WTC11 (cell line): ENCODE measurements at regions not wholly inside any gene's neighbourhood (a gene's known extent, or its start where the extent isn't known, plus 50 kb on each side); places are given as distances from the start of the nearest gene placed in this dataset.

Experiments used
- ATAC-seq: fragments of 200-7000 bp; cut with Tn5 transposase; 2 replicates; pipeline ENCODE4 v1.10.0; 2021; ENCODE audit warnings: mild to moderate bottlenecking, moderate library complexity
- CTCF ChIA-PET: fragments of 300-600 bp; sonication (Branson Sonifier 250); formaldehyde crosslinking; loops from one replicate; lab custom pipeline; 2021; ENCODE audit warnings: antibody characterized with exemption; lab: Charles Lee
- POLR2A ChIA-PET: fragments of 350-600 bp; sonication (Branson Sonifier 250); formaldehyde crosslinking; loops from one replicate; lab custom pipeline; 2021; ENCODE audit warnings: antibody characterized with exemption; lab: Charles Lee
- DNase-seq: peaks from one replicate; pipeline ENCODE4 v3.0.0; 2021; ENCODE audit warnings: low spot score
- H3K27ac Mint-ChIP-seq: 2 replicates; pipeline ENCODE4 v1.8.0; 2021; ENCODE audit warnings: mixed read lengths
- H3K27me3 Mint-ChIP-seq: 2 replicates; pipeline ENCODE4 v1.8.0; 2021; ENCODE audit warnings: low read depth, mild to moderate bottlenecking, moderate library complexity, mixed read lengths
- H3K36me3 Mint-ChIP-seq: 2 replicates; pipeline ENCODE4 v1.8.0; 2021; ENCODE audit warnings: mixed read lengths
- H3K4me1 Mint-ChIP-seq: 2 replicates; pipeline ENCODE4 v1.8.0; 2022; ENCODE audit warnings: mixed read lengths
- H3K4me3 Mint-ChIP-seq: 2 replicates; pipeline ENCODE4 v1.8.0; 2021; ENCODE audit warnings: mild to moderate bottlenecking, moderate library complexity, mixed read lengths
- H3K9me3 Mint-ChIP-seq: 2 replicates; pipeline ENCODE4 v1.8.0; 2021; ENCODE audit warnings: mixed read lengths
- E2F5 ChIP-seq: sonication (generic); formaldehyde crosslinking; IDR thresholded peaks from 2 replicates; pipeline ENCODE4 v1.8.1; 2022; ENCODE audit warnings: mild to moderate bottlenecking, moderate library complexity, missing genetic modification reagents
- GABPB1 ChIP-seq: sonication (generic); formaldehyde crosslinking; IDR thresholded peaks from 2 replicates; pipeline ENCODE4 v1.8.1; 2023; ENCODE audit warnings: mild to moderate bottlenecking, missing genetic modification reagents
- JAZF1 ChIP-seq: fragments of 250-450 bp; sonication (Bioruptor Pico); IDR thresholded peaks from 2 replicates; pipeline ENCODE4 v1.9.0; 2021; ENCODE audit warnings: moderate library complexity, mild to moderate bottlenecking, inconsistent platforms
- NFE2L1 ChIP-seq: sonication (generic); formaldehyde crosslinking; IDR thresholded peaks from 2 replicates; pipeline ENCODE4 v1.8.1; 2023; ENCODE audit warnings: missing genetic modification reagents
- PRDM15 ChIP-seq: sonication (generic); formaldehyde crosslinking; IDR thresholded peaks from 2 replicates; pipeline ENCODE4 v1.8.0; 2022; ENCODE audit warnings: missing genetic modification reagents
- SMAD4 ChIP-seq: sonication (generic); formaldehyde crosslinking; IDR thresholded peaks from 2 replicates; pipeline ENCODE4 v1.8.0; 2022; ENCODE audit warnings: mild to moderate bottlenecking, missing genetic modification reagents
- SP1 ChIP-seq: sonication (generic); formaldehyde crosslinking; conservative IDR thresholded peaks from 2 replicates; pipeline ENCODE4 v1.8.1; 2022; ENCODE audit warnings: missing genetic modification reagents
- USF1 ChIP-seq: sonication (generic); formaldehyde crosslinking; IDR thresholded peaks from 2 replicates; pipeline ENCODE4 v1.8.0; 2022; ENCODE audit warnings: mild to moderate bottlenecking, missing genetic modification reagents
- ZNF219 ChIP-seq: sonication (generic); formaldehyde crosslinking; IDR thresholded peaks from 2 replicates; pipeline ENCODE4 v1.8.0; 2023; ENCODE audit warnings: missing genetic modification reagents, mild to moderate bottlenecking, borderline replicate concordance
- ZNF232 ChIP-seq: sonication (generic); formaldehyde crosslinking; IDR thresholded peaks from 2 replicates; pipeline ENCODE4 v1.8.0; 2022; ENCODE audit warnings: mild to moderate bottlenecking, missing genetic modification reagents
- ZNF317 ChIP-seq: sonication (generic); formaldehyde crosslinking; IDR thresholded peaks from 2 replicates; pipeline ENCODE4 v1.8.1; 2023; ENCODE audit warnings: low read depth, mild to moderate bottlenecking, moderate library complexity, missing genetic modification reagents, borderline replicate concordance
- ZNF416 ChIP-seq: fragments of 250-450 bp; sonication (Bioruptor Pico); IDR thresholded peaks from 2 replicates; pipeline ENCODE4 v1.9.0; 2021; ENCODE audit warnings: mild to moderate bottlenecking, inconsistent platforms
- TF ChIP-seq, protein P1 (sequence below): sonication (generic); formaldehyde crosslinking; IDR thresholded peaks from 2 replicates; pipeline ENCODE4 v1.8.0; 2022; ENCODE audit warnings: mild to moderate bottlenecking, missing genetic modification reagents
- TF ChIP-seq, protein P2 (sequence below): fragments of 250-450 bp; sonication (Bioruptor Pico); IDR thresholded peaks from 2 replicates; pipeline ENCODE4 v1.9.0; 2021; ENCODE audit warnings: mild to moderate bottlenecking
- TF ChIP-seq, protein P3 (sequence below): sonication (generic); formaldehyde crosslinking; IDR thresholded peaks from 2 replicates; pipeline ENCODE4 v1.8.1; 2023; ENCODE audit warnings: mild to moderate bottlenecking, missing genetic modification reagents, borderline replicate concordance

- peak; percentile 27 for DNase-seq
- H3K9me3 Mint-ChIP-seq, result peaks cover 4% of the 10 kb centered on the region; the same call in 1 of the 2 replicates
- no peaks in the 10 kb centered on the region for H3K36me3 Mint-ChIP-seq
- H3K27me3 Mint-ChIP-seq, result peaks cover 15% of the 10 kb centered on the region
- H3K27ac Mint-ChIP-seq, result no peak overlapping the region; the same call in 1 of the 2 replicates
- peak; percentile 86 for ATAC-seq
- CTCF ChIA-PET, result interaction anchor here (0.9 kb wide), 1 partner anchor 238 kb away, joined by 4 read pairs; no protein-coding TSS in a partner anchor
- TF ChIP-seq SMAD4 (CRISPR knock-in tag) (no peak), PRDM15 (CRISPR knock-in tag) (no peak), SP1 (CRISPR knock-in tag) (0 out of 2 replicates have a peak, but pooled peaks have one; percentile 27), NFE2L1 (peak; percentile 99)
- TF ChIP-seq, protein P1, sequence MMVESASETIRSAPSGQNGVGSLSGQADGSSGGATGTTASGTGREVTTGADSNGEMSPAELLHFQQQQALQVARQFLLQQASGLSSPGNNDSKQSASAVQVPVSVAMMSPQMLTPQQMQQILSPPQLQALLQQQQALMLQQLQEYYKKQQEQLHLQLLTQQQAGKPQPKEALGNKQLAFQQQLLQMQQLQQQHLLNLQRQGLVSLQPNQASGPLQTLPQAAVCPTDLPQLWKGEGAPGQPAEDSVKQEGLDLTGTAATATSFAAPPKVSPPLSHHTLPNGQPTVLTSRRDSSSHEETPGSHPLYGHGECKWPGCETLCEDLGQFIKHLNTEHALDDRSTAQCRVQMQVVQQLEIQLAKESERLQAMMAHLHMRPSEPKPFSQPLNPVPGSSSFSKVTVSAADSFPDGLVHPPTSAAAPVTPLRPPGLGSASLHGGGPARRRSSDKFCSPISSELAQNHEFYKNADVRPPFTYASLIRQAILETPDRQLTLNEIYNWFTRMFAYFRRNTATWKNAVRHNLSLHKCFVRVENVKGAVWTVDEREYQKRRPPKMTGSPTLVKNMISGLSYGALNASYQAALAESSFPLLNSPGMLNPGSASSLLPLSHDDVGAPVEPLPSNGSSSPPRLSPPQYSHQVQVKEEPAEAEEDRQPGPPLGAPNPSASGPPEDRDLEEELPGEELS (CRISPR knock-in tag), result peak; percentile 64; the same call in 1 of the 2 replicates
- POLR2A ChIA-PET, result interaction anchor here (0.6 to 1.0 kb wide), 2 partner anchors 11 to 96 kb away, joined by 3 read pairs; no protein-coding TSS in a partner anchor
- H3K4me1 Mint-ChIP-seq, result peaks cover 40% of the 10 kb centered on the region
- peak overlapping the region; percentile 10; the same call in 1 of the 2 replicates for H3K4me3 Mint-ChIP-seq
Observed at GRCh38 chr7:24477398-24478136, 95.7 kb upstream of the PALS2 start.

- Mint-ChIP-seq H3K9me3 (peaks cover 4% of the 10 kb centered on the region; the same call in 1 of the 2 replicates), H3K27me3 (peaks cover 15% of the 10 kb centered on the region), H3K27ac (peak overlapping the region; percentile 69), H3K4me1 (peaks cover 40% of the 10 kb centered on the region), H3K4me3 (no peak overlapping the region), H3K36me3 (no peaks in the 10 kb centered on the region)
- TF ChIP-seq, protein P2, sequence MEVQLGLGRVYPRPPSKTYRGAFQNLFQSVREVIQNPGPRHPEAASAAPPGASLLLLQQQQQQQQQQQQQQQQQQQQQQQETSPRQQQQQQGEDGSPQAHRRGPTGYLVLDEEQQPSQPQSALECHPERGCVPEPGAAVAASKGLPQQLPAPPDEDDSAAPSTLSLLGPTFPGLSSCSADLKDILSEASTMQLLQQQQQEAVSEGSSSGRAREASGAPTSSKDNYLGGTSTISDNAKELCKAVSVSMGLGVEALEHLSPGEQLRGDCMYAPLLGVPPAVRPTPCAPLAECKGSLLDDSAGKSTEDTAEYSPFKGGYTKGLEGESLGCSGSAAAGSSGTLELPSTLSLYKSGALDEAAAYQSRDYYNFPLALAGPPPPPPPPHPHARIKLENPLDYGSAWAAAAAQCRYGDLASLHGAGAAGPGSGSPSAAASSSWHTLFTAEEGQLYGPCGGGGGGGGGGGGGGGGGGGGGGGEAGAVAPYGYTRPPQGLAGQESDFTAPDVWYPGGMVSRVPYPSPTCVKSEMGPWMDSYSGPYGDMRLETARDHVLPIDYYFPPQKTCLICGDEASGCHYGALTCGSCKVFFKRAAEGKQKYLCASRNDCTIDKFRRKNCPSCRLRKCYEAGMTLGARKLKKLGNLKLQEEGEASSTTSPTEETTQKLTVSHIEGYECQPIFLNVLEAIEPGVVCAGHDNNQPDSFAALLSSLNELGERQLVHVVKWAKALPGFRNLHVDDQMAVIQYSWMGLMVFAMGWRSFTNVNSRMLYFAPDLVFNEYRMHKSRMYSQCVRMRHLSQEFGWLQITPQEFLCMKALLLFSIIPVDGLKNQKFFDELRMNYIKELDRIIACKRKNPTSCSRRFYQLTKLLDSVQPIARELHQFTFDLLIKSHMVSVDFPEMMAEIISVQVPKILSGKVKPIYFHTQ (CRISPR knock-in tag), result no peak
- POLR2A ChIA-PET, result interaction anchor here (0.6 to 1.0 kb wide), 2 partner anchors 11 to 96 kb away, joined by 3 read pairs; no protein-coding TSS in a partner anchor
- DNase-seq (no peak), ATAC-seq (no peak)
- CTCF ChIA-PET, result interaction anchor here (0.9 kb wide), 1 partner anchor 238 kb away, joined by 4 read pairs; no protein-coding TSS in a partner anchor
Observed at GRCh38 chr7:24478137-24478655, 95.1 kb upstream of the PALS2 start.

DNA sequence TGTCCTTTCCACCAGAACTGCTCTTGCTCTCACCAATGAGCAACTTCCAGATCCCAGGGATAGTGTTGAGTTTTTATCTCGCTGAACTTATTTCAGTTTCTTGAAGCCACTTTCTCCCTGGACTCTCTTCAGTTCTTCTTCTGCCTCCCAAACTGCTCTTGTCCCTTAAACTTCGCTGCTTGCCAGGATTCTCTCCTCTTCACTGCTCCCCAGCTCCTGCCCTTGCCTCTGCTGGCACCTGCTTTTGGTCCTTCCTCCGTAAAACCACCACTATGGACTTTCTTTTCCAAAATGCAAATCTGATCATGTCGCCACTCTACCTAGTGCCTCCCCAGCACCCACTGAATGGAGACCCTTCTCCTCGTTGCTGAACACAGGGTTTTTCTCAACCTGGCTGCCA, 92.8 kb upstream of the PALS2 start:
- Mint-ChIP-seq H3K27ac (no peak overlapping the region), H3K4me1 (peaks cover 38% of the 10 kb centered on the region), H3K9me3 (peaks cover 4% of the 10 kb centered on the region; the same call in 1 of the 2 replicates), H3K36me3 (no peaks in the 10 kb centered on the region), H3K4me3 (no peak overlapping the region), H3K27me3 (peaks cover 15% of the 10 kb centered on the region)
- DNase-seq (no peak), ATAC-seq (no peak)
- CTCF ChIA-PET, result no interaction called here
- POLR2A ChIA-PET, result no interaction called here
- TF ChIP-seq ZNF232 (CRISPR knock-in tag) (no peak), ZNF317 (CRISPR knock-in tag) (no peak), E2F5 (CRISPR knock-in tag) (no peak), GABPB1 (no peak), ZNF416 (CRISPR knock-in tag) (no peak), ZNF219 (CRISPR knock-in tag) (no peak), USF1 (CRISPR knock-in tag) (no peak), JAZF1 (no peak)
- TF ChIP-seq, protein P3, sequence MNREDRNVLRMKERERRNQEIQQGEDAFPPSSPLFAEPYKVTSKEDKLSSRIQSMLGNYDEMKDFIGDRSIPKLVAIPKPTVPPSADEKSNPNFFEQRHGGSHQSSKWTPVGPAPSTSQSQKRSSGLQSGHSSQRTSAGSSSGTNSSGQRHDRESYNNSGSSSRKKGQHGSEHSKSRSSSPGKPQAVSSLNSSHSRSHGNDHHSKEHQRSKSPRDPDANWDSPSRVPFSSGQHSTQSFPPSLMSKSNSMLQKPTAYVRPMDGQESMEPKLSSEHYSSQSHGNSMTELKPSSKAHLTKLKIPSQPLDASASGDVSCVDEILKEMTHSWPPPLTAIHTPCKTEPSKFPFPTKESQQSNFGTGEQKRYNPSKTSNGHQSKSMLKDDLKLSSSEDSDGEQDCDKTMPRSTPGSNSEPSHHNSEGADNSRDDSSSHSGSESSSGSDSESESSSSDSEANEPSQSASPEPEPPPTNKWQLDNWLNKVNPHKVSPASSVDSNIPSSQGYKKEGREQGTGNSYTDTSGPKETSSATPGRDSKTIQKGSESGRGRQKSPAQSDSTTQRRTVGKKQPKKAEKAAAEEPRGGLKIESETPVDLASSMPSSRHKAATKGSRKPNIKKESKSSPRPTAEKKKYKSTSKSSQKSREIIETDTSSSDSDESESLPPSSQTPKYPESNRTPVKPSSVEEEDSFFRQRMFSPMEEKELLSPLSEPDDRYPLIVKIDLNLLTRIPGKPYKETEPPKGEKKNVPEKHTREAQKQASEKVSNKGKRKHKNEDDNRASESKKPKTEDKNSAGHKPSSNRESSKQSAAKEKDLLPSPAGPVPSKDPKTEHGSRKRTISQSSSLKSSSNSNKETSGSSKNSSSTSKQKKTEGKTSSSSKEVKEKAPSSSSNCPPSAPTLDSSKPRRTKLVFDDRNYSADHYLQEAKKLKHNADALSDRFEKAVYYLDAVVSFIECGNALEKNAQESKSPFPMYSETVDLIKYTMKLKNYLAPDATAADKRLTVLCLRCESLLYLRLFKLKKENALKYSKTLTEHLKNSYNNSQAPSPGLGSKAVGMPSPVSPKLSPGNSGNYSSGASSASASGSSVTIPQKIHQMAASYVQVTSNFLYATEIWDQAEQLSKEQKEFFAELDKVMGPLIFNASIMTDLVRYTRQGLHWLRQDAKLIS (CRISPR knock-in tag), result no peak
